Neuronal stem cell (in vitro differentiated cells): ENCODE measurements at regions not wholly inside any gene's neighbourhood (a gene's known extent, or its start where the extent isn't known, plus 50 kb on each side); places are given as distances from the start of the nearest gene placed in this dataset.
"Not testable (repeated sequence)": the region's sequence is repeated elsewhere in the genome, so short reads cannot be mapped to it uniquely, and the experiment has no call there.

ENCODE experiments used
- DNase-seq: peaks from one replicate; pipeline ENCODE4 v3.0.0-alpha.2; 2013; ENCODE audit warnings: low spot score
- H2AFZ ChIP-seq: one replicate; pipeline ENCODE4 v1.6.1; 2013; ENCODE audit warnings: mild to moderate bottlenecking, low read length, inconsistent platforms
- H2AK5ac ChIP-seq: 2 replicates; pipeline ENCODE4 v1.6.1; 2013; ENCODE audit warnings: low read depth, mild to moderate bottlenecking, inconsistent platforms, low read length, moderate library complexity, mixed read lengths
- H2BK120ac ChIP-seq: 2 replicates; pipeline ENCODE4 v1.6.1; 2013; ENCODE audit warnings: low read depth, mild to moderate bottlenecking, inconsistent platforms, low read length, moderate library complexity, mixed read lengths
- H2BK12ac ChIP-seq: one replicate; pipeline ENCODE4 v1.6.1; 2013; ENCODE audit warnings: low read length, inconsistent platforms
- H2BK15ac ChIP-seq: 2 replicates; pipeline ENCODE4 v1.6.1; 2013; ENCODE audit warnings: mild to moderate bottlenecking, low read length, inconsistent platforms, mixed read lengths
- H2BK5ac ChIP-seq: one replicate; pipeline ENCODE4 v1.6.1; 2013; ENCODE audit warnings: inconsistent platforms, mild to moderate bottlenecking, low read length, moderate library complexity
- H3K14ac ChIP-seq: one replicate; pipeline ENCODE4 v1.6.1; 2013; ENCODE audit warnings: low read length, inconsistent platforms
- H3K18ac ChIP-seq: 2 replicates; pipeline ENCODE4 v1.6.1; 2013; ENCODE audit warnings: low read length, inconsistent platforms
- H3K23ac ChIP-seq: 2 replicates; pipeline ENCODE4 v1.6.1; 2013; ENCODE audit warnings: low read depth, mild to moderate bottlenecking, mixed read lengths, low read length, inconsistent platforms; ENCODE audit not compliant: poor library complexity
- H3K27ac ChIP-seq: replicated peaks from 3 replicates; pipeline ENCODE4 v1.5.1; 2013; ENCODE audit warnings: low read length, inconsistent platforms
- H3K27me3 ChIP-seq, 3 experiments: 2 replicates each; pipeline ENCODE4 v1.6.1; 2013; ENCODE audit warnings: low read length in 3 of 3, mild to moderate bottlenecking in 2 of 3, inconsistent platforms in 1 of 3, low read depth in 1 of 3, mixed read lengths in 1 of 3, moderate library complexity in 1 of 3; ENCODE audit not compliant: control insufficient read depth in 3 of 3, insufficient read depth in 3 of 3
- H3K36me3 ChIP-seq, 2 donors: replicated peaks in 1 of 2; 2 replicates each; pipeline ENCODE4 v1.6.1; 2013; ENCODE audit warnings: low read length in 2 of 2; ENCODE audit not compliant: control insufficient read depth in 2 of 2, insufficient read depth in 2 of 2
- H3K4ac ChIP-seq: 2 replicates; pipeline ENCODE4 v1.6.1; 2013; ENCODE audit warnings: inconsistent platforms, mild to moderate bottlenecking, low read length, moderate library complexity
- H3K4me1 ChIP-seq, 2 donors: 1 replicate in 1 of 2; 2 replicates in 1 of 2; pipeline ENCODE4 v1.6.1; 2013; ENCODE audit warnings: low read length in 2 of 2, low read depth in 1 of 2; ENCODE audit not compliant: control insufficient read depth in 2 of 2, insufficient read depth in 1 of 2
- H3K4me2 ChIP-seq: one replicate; pipeline ENCODE4 v1.6.1; 2013; ENCODE audit warnings: mild to moderate bottlenecking, low read length, inconsistent platforms; ENCODE audit not compliant: insufficient read depth, poor library complexity, severe bottlenecking
- H3K4me3 ChIP-seq, 2 donors: 2 replicates each; pipeline ENCODE4 v1.5.1; 2013; ENCODE audit warnings: low read length in 2 of 2, mild to moderate bottlenecking in 2 of 2, inconsistent platforms in 1 of 2, moderate library complexity in 1 of 2
- H3K79me1 ChIP-seq: one replicate; pipeline ENCODE4 v1.6.1; 2013; ENCODE audit warnings: low read depth, mild to moderate bottlenecking, inconsistent platforms, low read length, moderate library complexity
- H3K9ac ChIP-seq: one replicate; pipeline ENCODE4 v1.6.1; 2013; ENCODE audit warnings: mild to moderate bottlenecking, low read depth, low read length, inconsistent platforms; ENCODE audit not compliant: poor library complexity
- H3K9me3 ChIP-seq, 2 donors: replicated peaks in 1 of 2; 2 replicates each; pipeline versions ENCODE3 to v1.6.1; 2013; ENCODE audit warnings: low read length in 2 of 2, mild to moderate bottlenecking in 2 of 2, inconsistent platforms in 1 of 2, low read depth in 1 of 2, mixed read lengths in 1 of 2, moderate library complexity in 1 of 2; ENCODE audit not compliant: control insufficient read depth in 2 of 2, insufficient read depth in 1 of 2
- H4K8ac ChIP-seq: one replicate; pipeline ENCODE4 v1.6.1; 2013; ENCODE audit warnings: low read depth, mild to moderate bottlenecking, inconsistent platforms, low read length, moderate library complexity
- H4K91ac ChIP-seq: one replicate; pipeline ENCODE4 v1.6.1; 2013; ENCODE audit warnings: low read length, low read depth, mild to moderate bottlenecking, inconsistent platforms; ENCODE audit not compliant: poor library complexity
- WGBS, 2 donors: extraction: QIAGEN DNeasy Blood & Tissue Kit; methylation state at CpG; one replicate each; pipeline ENCODE4 v1.1.7; 2013; ENCODE audit warnings: missing lambda C conversion rate in 2 of 2, mixed read lengths in 1 of 2; ENCODE audit not compliant: insufficient read length in 2 of 2, insufficient replicate concordance in 1 of 2; ENCODE audit errors: extremely low coverage in 2 of 2; 5-methylcytosine and 5-hydroxymethylcytosine counted together

DNA sequence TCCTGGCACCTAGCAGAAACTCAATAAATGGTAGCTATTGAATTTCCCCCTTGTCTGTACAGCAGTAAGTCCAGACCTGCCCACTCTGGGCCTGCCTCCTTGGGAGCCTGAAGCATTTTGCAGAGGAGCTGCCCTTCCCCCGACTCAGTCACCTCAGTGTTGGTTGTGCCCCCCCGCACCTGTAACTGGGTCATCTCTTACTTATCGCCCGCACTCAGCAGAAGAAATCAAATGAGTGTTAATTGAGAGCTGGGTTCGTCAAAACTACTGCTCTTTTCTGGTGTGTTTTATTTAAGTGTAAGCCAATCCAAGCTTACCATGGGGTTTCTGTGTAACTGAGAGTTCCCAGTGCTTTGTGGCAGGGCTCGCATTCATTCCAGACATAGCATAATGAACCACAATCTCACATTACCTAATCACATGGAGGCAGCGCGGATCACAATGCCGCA is 175.5 kb upstream of the IRF2BP2 start:
- not testable (repeated sequence) for H3K4me1 ChIP-seq, H3K9ac ChIP-seq, H3K4ac ChIP-seq, H3K9me3 ChIP-seq, H2BK12ac ChIP-seq, H2BK5ac ChIP-seq, H3K36me3 ChIP-seq, DNase-seq, H3K4me3 ChIP-seq, H3K23ac ChIP-seq, H3K18ac ChIP-seq, H3K14ac ChIP-seq, H2BK120ac ChIP-seq, H2BK15ac ChIP-seq, H2AK5ac ChIP-seq, H3K4me2 ChIP-seq, H3K27ac ChIP-seq, H4K91ac ChIP-seq, H2AFZ ChIP-seq, H4K8ac ChIP-seq, H3K79me1 ChIP-seq
- H3K27me3 ChIP-seq = peaks cover 0 to 23% (median 0%) of the 10 kb centered on the region in 3 experiments
- WGBS, 2 donors = no CpG with 5 or more reads among the region's 9 CpGs

DNA sequence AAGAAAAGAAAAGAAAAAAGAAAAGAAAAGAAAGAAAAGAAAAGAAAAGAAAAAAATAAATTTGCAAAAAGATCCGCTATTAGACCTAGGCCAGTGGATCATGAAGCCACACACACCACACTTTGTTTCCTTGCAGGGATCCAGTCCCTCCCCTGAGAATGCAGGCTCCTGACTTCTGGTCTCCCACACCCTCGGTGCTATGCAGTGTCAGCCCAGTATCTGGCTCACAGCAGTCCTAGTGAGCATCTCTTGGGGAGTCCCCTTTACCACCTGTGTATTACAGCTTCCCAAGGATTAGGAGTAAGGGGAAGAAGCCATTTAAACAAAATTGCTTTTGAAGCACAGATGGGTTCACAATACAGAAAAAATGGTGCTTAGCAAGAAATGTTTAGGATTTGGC is 174.1 kb upstream of the IRF2BP2 start:
- not testable (repeated sequence) for H2AK5ac ChIP-seq, H2BK5ac ChIP-seq, H2BK120ac ChIP-seq, H3K18ac ChIP-seq, H3K4me1 ChIP-seq, H4K8ac ChIP-seq, H2BK12ac ChIP-seq, H3K9ac ChIP-seq, DNase-seq, H3K27ac ChIP-seq, H3K9me3 ChIP-seq, H3K4ac ChIP-seq, H3K4me3 ChIP-seq, H4K91ac ChIP-seq, H3K79me1 ChIP-seq, H3K36me3 ChIP-seq, H3K4me2 ChIP-seq, H2BK15ac ChIP-seq, H2AFZ ChIP-seq, H3K14ac ChIP-seq, H3K23ac ChIP-seq
- no CpG with 5 or more reads among the region's 2 CpGs for WGBS, 2 donors
- H3K27me3 ChIP-seq = peaks cover 0 to 33% (median 2%) of the 10 kb centered on the region in 3 experiments

DNA sequence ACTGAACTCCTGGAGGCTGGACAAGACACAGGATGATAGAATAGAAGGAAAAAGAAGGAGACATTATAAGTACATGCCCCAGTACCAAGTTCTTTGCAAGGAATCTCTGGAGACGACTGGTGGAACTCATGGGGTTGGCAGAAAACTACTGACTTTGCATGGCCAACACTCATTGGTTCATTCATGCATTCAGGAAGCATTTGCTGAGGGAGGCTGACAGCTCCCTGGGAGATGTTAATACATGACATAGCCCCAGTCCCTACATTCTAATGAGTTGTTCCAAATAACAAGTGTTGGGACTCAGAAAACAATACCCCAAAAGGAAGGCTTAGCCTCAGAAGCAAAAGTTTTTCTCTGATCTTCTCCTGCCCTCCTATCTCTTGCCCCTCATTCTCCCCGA is 172.8 kb upstream of the IRF2BP2 start:
- peaks cover 0 to 3% of the 10 kb centered on the region in 2 donors for H3K9me3 ChIP-seq
- no peak overlapping the region for H2BK5ac ChIP-seq
- H2AK5ac ChIP-seq = no peak overlapping the region
- H3K36me3 ChIP-seq = no peaks in the 10 kb centered on the region
- no peak overlapping the region for H2BK120ac ChIP-seq
- no peak overlapping the region for H2AFZ ChIP-seq
- H2BK12ac ChIP-seq = no peak overlapping the region
- H4K91ac ChIP-seq = no peak overlapping the region
- no peak overlapping the region for H3K27ac ChIP-seq
- H4K8ac ChIP-seq = no peak overlapping the region
- no CpG with 5 or more reads among the region's 2 CpGs for WGBS, 2 donors
- H3K14ac ChIP-seq = no peak overlapping the region
- H3K4me2 ChIP-seq = no peak overlapping the region
- H3K27me3 ChIP-seq = peaks cover 0 to 43% (median 3%) of the 10 kb centered on the region in 3 experiments
- no peak overlapping the region for H2BK15ac ChIP-seq
- no peak overlapping the region for H3K4ac ChIP-seq
- no peak overlapping the region for H3K23ac ChIP-seq
- no peak overlapping the region for H3K4me3 ChIP-seq
- H3K9ac ChIP-seq = no peak overlapping the region
- H3K18ac ChIP-seq = peak overlapping the region; percentile 3
- H3K4me1 ChIP-seq = peaks cover 5 to 6% of the 10 kb centered on the region in 2 donors
- DNase-seq = no peak
- no peaks in the 10 kb centered on the region for H3K79me1 ChIP-seq

DNA sequence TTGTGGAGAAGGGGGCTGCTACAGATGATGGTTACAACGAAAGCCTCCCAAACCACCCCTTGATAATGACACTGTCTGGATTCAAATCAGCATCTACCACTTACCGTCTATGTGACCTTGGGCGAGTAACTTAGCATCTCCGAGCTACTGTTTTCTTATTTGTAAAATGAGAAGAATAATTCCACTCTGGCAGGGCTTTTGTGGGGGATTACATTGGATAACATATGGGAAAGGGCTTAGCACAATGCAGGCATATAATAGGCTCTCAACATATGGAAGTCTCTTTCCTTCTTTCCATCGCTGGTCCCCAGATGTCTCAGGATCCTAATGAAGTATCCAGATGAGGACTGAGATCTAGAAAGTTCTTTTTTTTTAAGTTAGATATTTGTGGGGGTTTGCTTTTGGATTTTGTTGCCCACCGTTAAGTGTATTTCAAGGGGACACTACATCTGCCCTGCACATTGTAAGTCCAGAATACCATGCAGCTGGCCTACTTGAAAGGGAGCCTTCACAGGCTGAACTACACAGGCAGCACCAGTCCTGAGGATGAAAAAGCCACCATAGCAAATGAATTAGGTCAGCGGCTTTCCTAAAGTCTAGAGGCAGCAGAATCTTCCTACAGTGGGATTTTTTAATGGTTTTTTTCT is 172.2 kb upstream of the IRF2BP2 start:
- Histone ChIP-seq H3K23ac (no peak overlapping the region), H2AFZ (no peak overlapping the region), H2BK12ac (no peak overlapping the region), H2BK120ac (no peak overlapping the region), H3K4ac (no peak overlapping the region), H3K79me1 (no peaks in the 10 kb centered on the region), H3K4me3 (no peak overlapping the region), H3K4me2 (no peak overlapping the region), H4K91ac (no peak overlapping the region), H4K8ac (no peak overlapping the region), H3K4me1 (peaks cover 5 to 6% of the 10 kb centered on the region in 2 donors), H3K14ac (no peak overlapping the region), H3K27ac (no peak overlapping the region), H2AK5ac (no peak overlapping the region), H3K9ac (no peak overlapping the region), H2BK15ac (no peak overlapping the region), H3K18ac (no peak overlapping the region), H2BK5ac (no peak overlapping the region), H3K9me3 (peaks cover 0 to 3% of the 10 kb centered on the region in 2 donors), H3K27me3 (peaks cover 0 to 48% (median 3%) of the 10 kb centered on the region in 3 experiments), H3K36me3 (no peaks in the 10 kb centered on the region)
- DNase-seq = no peak
- no CpG with 5 or more reads among the region's 7 CpGs for WGBS, 2 donors
